SK-N-SH (cell line): ENCODE measurements at regions not wholly inside any gene's neighbourhood (a gene's known extent, or its start where the extent isn't known, plus 50 kb on each side); places are given as distances from the start of the nearest gene placed in this dataset.
"Not testable (repeated sequence)": the region's sequence is repeated elsewhere in the genome, so short reads cannot be mapped to it uniquely, and the experiment has no call there.

Experiments used
- CTCF ChIA-PET: fragments of 300-600, 350-600 bp; formaldehyde crosslinking; extraction: SDS; loops from one replicate; lab custom pipeline; 2021; lab: Yijun Ruan, JAX
- POLR2A ChIA-PET: fragments of 350-600 bp; sonication (Branson Sonifier 250); formaldehyde crosslinking; extraction: SDS; loops from one replicate; lab custom pipeline; 2020; ENCODE audit warnings: antibody characterized with exemption, inconsistent platforms; lab: Yijun Ruan, JAX
- DNase-seq: peaks from one replicate; pipeline ENCODE4 v3.0.0; 2012
- H2AFZ ChIP-seq: fragments of 200-600 bp; sonication (generic); 2 replicates; pipeline ENCODE4 v1.8.1; 2016; ENCODE audit warnings: antibody characterized with exemption, mild to moderate bottlenecking, low read depth
- H3F3A ChIP-seq: fragments of 200-600 bp; sonication (generic); replicated peaks from 2 replicates; pipeline ENCODE3; 2016; ENCODE audit warnings: antibody characterized with exemption, mild to moderate bottlenecking; ENCODE audit not compliant: insufficient read depth
- H3K27ac ChIP-seq, 2 experiments: fragments of 200-500 bp in 1 of 2; fragments of 200-600 bp in 1 of 2; sonication (Bioruptor generic) in 1 of 2; sonication (generic), shearing (Covaris generic) in 1 of 2; 2 replicates each; pipeline versions ENCODE4 v1.5.1 to v1.6.1; 2014 to 2016; ENCODE audit warnings: low read depth in 2 of 2, inconsistent platforms in 1 of 2, low read length in 1 of 2, mild to moderate bottlenecking in 1 of 2, mixed read lengths in 1 of 2
- H3K27me3 ChIP-seq: fragments of 200-600 bp; sonication (generic), shearing (Covaris generic); 2 replicates; pipeline ENCODE4 v1.6.1; 2016; ENCODE audit warnings: mixed run types; ENCODE audit not compliant: insufficient read depth
- H3K36me3 ChIP-seq, 2 experiments: fragments of 200-500 bp in 1 of 2; fragments of 200-600 bp in 1 of 2; sonication (Bioruptor generic) in 1 of 2; sonication (generic) in 1 of 2; replicated peaks in 1 of 2; 2 replicates each; pipeline versions ENCODE3 to v1.5.1; 2014 to 2016; ENCODE audit warnings: low read length in 1 of 2, mild to moderate bottlenecking in 1 of 2; ENCODE audit not compliant: insufficient read depth in 2 of 2, control insufficient read depth in 1 of 2
- H3K4me1 ChIP-seq, 2 experiments: fragments of 200-500 bp in 1 of 2; fragments of 200-600 bp in 1 of 2; sonication (Bioruptor generic) in 1 of 2; sonication (generic), shearing (Covaris generic) in 1 of 2; 2 replicates each; pipeline versions ENCODE4 v1.5.1 to v1.6.1; 2014 to 2016; ENCODE audit warnings: low read depth in 1 of 2, low read length in 1 of 2, mixed run types in 1 of 2; ENCODE audit not compliant: insufficient read depth in 2 of 2, control insufficient read depth in 1 of 2
- H3K4me2 ChIP-seq: fragments of 200-600 bp; sonication (generic), shearing (Covaris generic); 2 replicates; pipeline ENCODE4 v1.6.1; 2017; ENCODE audit warnings: mixed run types
- H3K4me3 ChIP-seq, 2 experiments: fragments of 200-500 bp in 1 of 2; fragments of 200-600 bp in 1 of 2; sonication (Bioruptor generic) in 1 of 2; sonication (generic), shearing (Covaris generic) in 1 of 2; 2 replicates each; pipeline versions ENCODE4 v1.5.1 to v1.8.1; 2014 to 2016; ENCODE audit warnings: low read depth in 2 of 2, inconsistent platforms in 1 of 2, low read length in 1 of 2, mild to moderate bottlenecking in 1 of 2, mixed read lengths in 1 of 2, moderate library complexity in 1 of 2
- H3K79me2 ChIP-seq: fragments of 200-600 bp; sonication (generic); 2 replicates; pipeline ENCODE4 v1.8.1; 2017; ENCODE audit warnings: mild to moderate bottlenecking; ENCODE audit not compliant: insufficient read depth
- H3K9ac ChIP-seq: fragments of 200-600 bp; sonication (generic); 2 replicates; pipeline ENCODE4 v1.6.1; 2017; ENCODE audit warnings: mixed run types
- H3K9me2 ChIP-seq: fragments of 200-600 bp; sonication (generic); 2 replicates; pipeline ENCODE4 v1.6.1; 2017; ENCODE audit warnings: mixed run types
- H3K9me3 ChIP-seq: fragments of 200-600 bp; sonication (generic); 2 replicates; pipeline ENCODE4 v1.6.1; 2017; ENCODE audit warnings: mixed run types, mild to moderate bottlenecking, moderate library complexity
- H4K20me1 ChIP-seq: fragments of 200-600 bp; sonication (generic); 2 replicates; pipeline ENCODE4 v1.6.1; 2017; ENCODE audit warnings: mild to moderate bottlenecking, mixed run types; ENCODE audit not compliant: insufficient read depth
- CHD2 ChIP-seq: fragments of 150-350 bp; IDR thresholded peaks from 2 replicates; pipeline ENCODE4 v1.6.1; 2018; ENCODE audit warnings: low read length; ENCODE audit not compliant: partially characterized antibody
- ELF1 ChIP-seq: IDR thresholded peaks from 2 replicates; pipeline ENCODE4 v1.4.0; 2012
- JUND ChIP-seq: IDR thresholded peaks from 2 replicates; pipeline ENCODE4 v1.4.0; 2012
- NRF1 ChIP-seq: IDR thresholded peaks from 2 replicates; pipeline ENCODE4 v1.6.1; 2012; ENCODE audit warnings: low read depth, mild to moderate bottlenecking, low read length
- POLR2AphosphoS5 ChIP-seq: IDR thresholded peaks from 2 replicates; pipeline ENCODE4 v1.6.1; 2012; ENCODE audit warnings: low read depth, low read length
- SMC3 ChIP-seq: IDR thresholded peaks from 2 replicates; pipeline ENCODE4 v1.6.1; 2012; ENCODE audit warnings: low read depth, low read length, improper control_type of control experiment
- TAF1 ChIP-seq: IDR thresholded peaks from 2 replicates; pipeline ENCODE4 v1.6.1; 2012; ENCODE audit warnings: low read depth, mild to moderate bottlenecking, low read length, moderate library complexity, borderline replicate concordance
- TEAD4 ChIP-seq: IDR thresholded peaks from 2 replicates; pipeline ENCODE4 v1.4.0; 2012; ENCODE audit warnings: mild to moderate bottlenecking, borderline replicate concordance; ENCODE audit not compliant: insufficient read depth
- USF1 ChIP-seq: IDR thresholded peaks from 2 replicates; pipeline ENCODE4 v1.4.0; 2012; ENCODE audit warnings: low read depth, borderline replicate concordance
- WGBS: methylation state at CpG from one replicate; pipeline ENCODE4 v1.1.6; 2017; ENCODE audit warnings: low lambda C conversion rate; 5-methylcytosine and 5-hydroxymethylcytosine counted together

GRCh38 chr16:29306201-29306600 lies 100.3 kb downstream of the NPIPB11 start:
- POLR2A ChIA-PET = no interaction called here
- Histone ChIP-seq H3K4me1 (peaks cover 12 to 15% of the 10 kb centered on the region in 2 experiments; a peak in 2 of 4 replicates), H3K79me2 (no peaks in the 10 kb centered on the region), H3K36me3 (no peaks in the 10 kb centered on the region), H4K20me1 (no peaks in the 10 kb centered on the region), H3K9me3 (no peaks in the 10 kb centered on the region), H2AFZ (no peak overlapping the region), H3K9ac (no peak overlapping the region), H3K4me2 (no peak overlapping the region), H3K4me3 (no peak overlapping the region), H3K27ac (peak overlapping the region in 1 of 2 experiments; percentile 32; a peak in 1 of 4 replicates), H3K27me3 (no peaks in the 10 kb centered on the region), H3K9me2 (no peaks in the 10 kb centered on the region), H3F3A (peaks cover 8% of the 10 kb centered on the region)
- WGBS = 87% methylated on average over 9 of the region's 14 CpGs
- no peak for DNase-seq
- TF ChIP-seq ELF1 = no peak
- CTCF ChIA-PET = no interaction called here

- H3K4me2 ChIP-seq, H4K20me1 ChIP-seq, H3K9ac ChIP-seq, CTCF ChIA-PET, H3K27me3 ChIP-seq, H3K9me2 ChIP-seq, H2AFZ ChIP-seq, H3K27ac ChIP-seq, H3K79me2 ChIP-seq, H3F3A ChIP-seq, H3K9me3 ChIP-seq, DNase-seq, POLR2A ChIA-PET, H3K4me3 ChIP-seq, H3K36me3 ChIP-seq: not testable (repeated sequence)
- peaks cover 15 to 24% of the 10 kb centered on the region in 2 experiments; a peak in 2 of 4 replicates for H3K4me1 ChIP-seq
- 93% methylated on average over 9 of the region's 11 CpGs for WGBS
These were observed 101.5 kb downstream of the NPIPB11 start for GRCh38 chr16:29305018-29305417.

- no peaks in the 10 kb centered on the region for H3K27me3 ChIP-seq
- 76% methylated on average over 11 of the region's 11 CpGs for WGBS
- CTCF ChIA-PET = no interaction called here
These were observed 102.3 kb downstream of the NPIPB11 start for GRCh38 chr16:29304251-29304650.

More at GRCh38 chr16:29304251-29304650, 102.3 kb downstream of the NPIPB11 start:
- Histone ChIP-seq H3K4me3 (no peak overlapping the region), H3K4me2 (no peak overlapping the region), H3K4me1 (peaks cover 15 to 26% of the 10 kb centered on the region in 2 experiments; a peak in 2 of 4 replicates), H3K9me2 (no peaks in the 10 kb centered on the region), H3K9me3 (no peaks in the 10 kb centered on the region), H3K27ac (no peak overlapping the region), H4K20me1 (no peaks in the 10 kb centered on the region), H2AFZ (no peak overlapping the region), H3F3A (peaks cover 8% of the 10 kb centered on the region), H3K36me3 (no peaks in the 10 kb centered on the region), H3K9ac (no peak overlapping the region), H3K79me2 (no peaks in the 10 kb centered on the region)
- POLR2A ChIA-PET = no interaction called here
- no peak for TF ChIP-seq USF1
- TF ChIP-seq TEAD4 = no peak
- no peak for TF ChIP-seq JUND
- no peak for TF ChIP-seq CHD2
- TF ChIP-seq TAF1 = no peak
- no peak for TF ChIP-seq NRF1
- TF ChIP-seq SMC3 = no peak
- TF ChIP-seq POLR2AphosphoS5 = no peak
- no peak for DNase-seq
